GM12878 (cell line): ENCODE measurements at regions not wholly inside any gene's neighbourhood (a gene's known extent, or its start where the extent isn't known, plus 50 kb on each side); places are given as distances from the start of the nearest gene placed in this dataset.

Source experiments
- ASH2L ChIP-seq: fragments of 300-600, 200-600 bp; sonication (generic); IDR thresholded peaks from 2 replicates; pipeline ENCODE4 v1.6.1; 2017; ENCODE audit warnings: low read depth, mild to moderate bottlenecking, borderline replicate concordance
- FOXM1 ChIP-seq: IDR thresholded peaks from 2 replicates; pipeline ENCODE4 v1.6.1; 2012; ENCODE audit warnings: low read depth, mild to moderate bottlenecking, inconsistent platforms, low read length, moderate library complexity
- HCFC1 ChIP-seq: fragments of 150-350 bp; IDR thresholded peaks from 2 replicates; pipeline ENCODE4 v1.6.1; 2014; ENCODE audit warnings: low read length
- NBN ChIP-seq: fragments of 450-650 bp; IDR thresholded peaks from 2 replicates; pipeline ENCODE4 v1.6.1; 2016
- TF ChIP-seq, protein P1 (sequence below): fragments of 150-350 bp; IDR thresholded peaks from 2 replicates; pipeline ENCODE4 v1.6.1; 2016; ENCODE audit warnings: low read depth, low read length
- TF ChIP-seq, protein P2 (sequence below): IDR thresholded peaks from 2 replicates; pipeline ENCODE4 v1.6.1; 2012; ENCODE audit warnings: mild to moderate bottlenecking, low read depth, low read length

DNA sequence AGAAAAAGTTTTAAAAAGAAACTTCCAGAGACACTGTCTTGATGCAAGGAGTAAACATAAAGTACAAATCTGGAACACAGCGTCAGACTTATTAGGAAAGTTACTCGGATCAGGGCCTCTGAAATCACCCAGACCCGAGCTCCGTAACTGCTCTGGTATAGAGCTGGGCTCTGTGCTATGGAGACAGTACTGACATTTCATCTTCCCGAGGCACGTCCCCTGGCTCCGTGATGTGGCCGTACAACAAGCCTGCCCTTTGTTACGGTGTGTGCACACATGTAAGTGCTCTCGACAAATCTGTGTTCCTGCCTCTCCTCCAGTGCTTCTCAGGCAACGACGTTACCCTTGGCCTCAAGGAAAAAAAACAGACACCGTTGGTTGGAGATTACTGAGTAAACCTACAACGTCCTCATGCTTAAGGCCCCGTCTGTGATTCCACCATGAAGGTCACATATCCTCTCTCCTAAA is 107.0 kb upstream of the IRF2BP2 start (continued):
- TF ChIP-seq, protein P1, sequence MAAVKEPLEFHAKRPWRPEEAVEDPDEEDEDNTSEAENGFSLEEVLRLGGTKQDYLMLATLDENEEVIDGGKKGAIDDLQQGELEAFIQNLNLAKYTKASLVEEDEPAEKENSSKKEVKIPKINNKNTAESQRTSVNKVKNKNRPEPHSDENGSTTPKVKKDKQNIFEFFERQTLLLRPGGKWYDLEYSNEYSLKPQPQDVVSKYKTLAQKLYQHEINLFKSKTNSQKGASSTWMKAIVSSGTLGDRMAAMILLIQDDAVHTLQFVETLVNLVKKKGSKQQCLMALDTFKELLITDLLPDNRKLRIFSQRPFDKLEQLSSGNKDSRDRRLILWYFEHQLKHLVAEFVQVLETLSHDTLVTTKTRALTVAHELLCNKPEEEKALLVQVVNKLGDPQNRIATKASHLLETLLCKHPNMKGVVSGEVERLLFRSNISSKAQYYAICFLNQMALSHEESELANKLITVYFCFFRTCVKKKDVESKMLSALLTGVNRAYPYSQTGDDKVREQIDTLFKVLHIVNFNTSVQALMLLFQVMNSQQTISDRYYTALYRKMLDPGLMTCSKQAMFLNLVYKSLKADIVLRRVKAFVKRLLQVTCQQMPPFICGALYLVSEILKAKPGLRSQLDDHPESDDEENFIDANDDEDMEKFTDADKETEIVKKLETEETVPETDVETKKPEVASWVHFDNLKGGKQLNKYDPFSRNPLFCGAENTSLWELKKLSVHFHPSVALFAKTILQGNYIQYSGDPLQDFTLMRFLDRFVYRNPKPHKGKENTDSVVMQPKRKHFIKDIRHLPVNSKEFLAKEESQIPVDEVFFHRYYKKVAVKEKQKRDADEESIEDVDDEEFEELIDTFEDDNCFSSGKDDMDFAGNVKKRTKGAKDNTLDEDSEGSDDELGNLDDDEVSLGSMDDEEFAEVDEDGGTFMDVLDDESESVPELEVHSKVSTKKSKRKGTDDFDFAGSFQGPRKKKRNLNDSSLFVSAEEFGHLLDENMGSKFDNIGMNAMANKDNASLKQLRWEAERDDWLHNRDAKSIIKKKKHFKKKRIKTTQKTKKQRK = no peak
- TF ChIP-seq, protein P2, sequence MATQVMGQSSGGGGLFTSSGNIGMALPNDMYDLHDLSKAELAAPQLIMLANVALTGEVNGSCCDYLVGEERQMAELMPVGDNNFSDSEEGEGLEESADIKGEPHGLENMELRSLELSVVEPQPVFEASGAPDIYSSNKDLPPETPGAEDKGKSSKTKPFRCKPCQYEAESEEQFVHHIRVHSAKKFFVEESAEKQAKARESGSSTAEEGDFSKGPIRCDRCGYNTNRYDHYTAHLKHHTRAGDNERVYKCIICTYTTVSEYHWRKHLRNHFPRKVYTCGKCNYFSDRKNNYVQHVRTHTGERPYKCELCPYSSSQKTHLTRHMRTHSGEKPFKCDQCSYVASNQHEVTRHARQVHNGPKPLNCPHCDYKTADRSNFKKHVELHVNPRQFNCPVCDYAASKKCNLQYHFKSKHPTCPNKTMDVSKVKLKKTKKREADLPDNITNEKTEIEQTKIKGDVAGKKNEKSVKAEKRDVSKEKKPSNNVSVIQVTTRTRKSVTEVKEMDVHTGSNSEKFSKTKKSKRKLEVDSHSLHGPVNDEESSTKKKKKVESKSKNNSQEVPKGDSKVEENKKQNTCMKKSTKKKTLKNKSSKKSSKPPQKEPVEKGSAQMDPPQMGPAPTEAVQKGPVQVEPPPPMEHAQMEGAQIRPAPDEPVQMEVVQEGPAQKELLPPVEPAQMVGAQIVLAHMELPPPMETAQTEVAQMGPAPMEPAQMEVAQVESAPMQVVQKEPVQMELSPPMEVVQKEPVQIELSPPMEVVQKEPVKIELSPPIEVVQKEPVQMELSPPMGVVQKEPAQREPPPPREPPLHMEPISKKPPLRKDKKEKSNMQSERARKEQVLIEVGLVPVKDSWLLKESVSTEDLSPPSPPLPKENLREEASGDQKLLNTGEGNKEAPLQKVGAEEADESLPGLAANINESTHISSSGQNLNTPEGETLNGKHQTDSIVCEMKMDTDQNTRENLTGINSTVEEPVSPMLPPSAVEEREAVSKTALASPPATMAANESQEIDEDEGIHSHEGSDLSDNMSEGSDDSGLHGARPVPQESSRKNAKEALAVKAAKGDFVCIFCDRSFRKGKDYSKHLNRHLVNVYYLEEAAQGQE = no peak
- TF ChIP-seq HCFC1 (no peak), NBN (no peak), FOXM1 (no peak), ASH2L (no peak)
